ENCODE measurements at regions not wholly inside any gene's neighbourhood (a gene's known extent, or its start where the extent isn't known, plus 50 kb on each side); places are given as distances from the start of the nearest gene placed in this dataset.

- Histone ChIP-seq H3K4me3 (no peak overlapping the region), H3K9me3 (peaks cover 0 to 36% (median 21%) of the 10 kb centered on the region in 12 donors), H3K36me3 (no peaks in the 10 kb centered on the region), H3K27me3 (no peaks in the 10 kb centered on the region), H3K27ac (no peak overlapping the region), H3K4me1 (no peaks in the 10 kb centered on the region)
- no peak for DNase-seq
- 69 to 86% (median 81%) methylated on average over 10 of the region's 10 CpGs for WGBS, 4 donors
- TF ChIP-seq, protein P1, sequence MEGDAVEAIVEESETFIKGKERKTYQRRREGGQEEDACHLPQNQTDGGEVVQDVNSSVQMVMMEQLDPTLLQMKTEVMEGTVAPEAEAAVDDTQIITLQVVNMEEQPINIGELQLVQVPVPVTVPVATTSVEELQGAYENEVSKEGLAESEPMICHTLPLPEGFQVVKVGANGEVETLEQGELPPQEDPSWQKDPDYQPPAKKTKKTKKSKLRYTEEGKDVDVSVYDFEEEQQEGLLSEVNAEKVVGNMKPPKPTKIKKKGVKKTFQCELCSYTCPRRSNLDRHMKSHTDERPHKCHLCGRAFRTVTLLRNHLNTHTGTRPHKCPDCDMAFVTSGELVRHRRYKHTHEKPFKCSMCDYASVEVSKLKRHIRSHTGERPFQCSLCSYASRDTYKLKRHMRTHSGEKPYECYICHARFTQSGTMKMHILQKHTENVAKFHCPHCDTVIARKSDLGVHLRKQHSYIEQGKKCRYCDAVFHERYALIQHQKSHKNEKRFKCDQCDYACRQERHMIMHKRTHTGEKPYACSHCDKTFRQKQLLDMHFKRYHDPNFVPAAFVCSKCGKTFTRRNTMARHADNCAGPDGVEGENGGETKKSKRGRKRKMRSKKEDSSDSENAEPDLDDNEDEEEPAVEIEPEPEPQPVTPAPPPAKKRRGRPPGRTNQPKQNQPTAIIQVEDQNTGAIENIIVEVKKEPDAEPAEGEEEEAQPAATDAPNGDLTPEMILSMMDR (IDR thresholded peaks at IDR 0.05) = no peak
- no peak for TF ChIP-seq POLR2A (IDR thresholded peaks at IDR 0.05)
- intact Hi-C loops (cut with DNase I) = no loop called here
- no peak for ATAC-seq
Observed at GRCh38 chr2:238997684-238998083, 149.8 kb downstream of the TWIST2 start.
